Mucosa of descending colon (tissue), 3 donors: ENCODE measurements at regions not wholly inside any gene's neighbourhood (a gene's known extent, or its start where the extent isn't known, plus 50 kb on each side); places are given as distances from the start of the nearest gene placed in this dataset.
A peak's percentile ranks its signal among the peaks of the same experiment; 100 is the strongest.
"Not testable (repeated sequence)": the region's sequence is repeated elsewhere in the genome, so short reads cannot be mapped to it uniquely, and the experiment has no call there.

Experiments used
- ATAC-seq: fragments of 200-7000 bp; cut with Tn5 transposase; one replicate; pipeline ENCODE4 v1.9.1; 2020; ENCODE audit warnings: mild to moderate bottlenecking, moderate library complexity
- DNase-seq, 3 donors: peaks; one replicate each; pipeline ENCODE4 v3.0.0-alpha.2; 2020
- H3K36me3 ChIP-seq: fragments of 200-600 bp; one replicate; pipeline ENCODE4 v1.8.0; 2021; ENCODE audit warnings: low read depth, mild to moderate bottlenecking
- H3K4me1 ChIP-seq: fragments of 200-600 bp; one replicate; pipeline ENCODE4 v1.8.0; 2021; ENCODE audit warnings: low read depth, mild to moderate bottlenecking
- H3K4me3 ChIP-seq: fragments of 200-600 bp; one replicate; pipeline ENCODE4 v1.8.0; 2021; ENCODE audit warnings: mild to moderate bottlenecking
- H3K9me3 ChIP-seq: fragments of 200-600 bp; one replicate; pipeline ENCODE4 v1.8.0; 2021; ENCODE audit warnings: mild to moderate bottlenecking
- intact Hi-C, 2 donors: fragments of 100-400 bp; cut with DNase I in 1 of 2; cut with micrococcal nuclease in 1 of 2; formaldehyde crosslinking; loops; one replicate each; pipeline versions ENCODE4 v1.11.0 to v1.11.1; 2022; cut with DNase I, micrococcal nuclease
- TF ChIP-seq, protein P1 (sequence below): fragments of 200-600 bp; IDR thresholded peaks from one replicate; pipeline ENCODE4 v1.8.0; 2022; ENCODE audit warnings: antibody characterized with exemption, mild to moderate bottlenecking
- donor health status: DM: no; HTN: no; CAD: no; lungs with moderate emphysema.
- donor health status: DM: no; HTN: no; CAD: no.
- donor health status: DM: no; HTN: yes; CAD: no.

DNA sequence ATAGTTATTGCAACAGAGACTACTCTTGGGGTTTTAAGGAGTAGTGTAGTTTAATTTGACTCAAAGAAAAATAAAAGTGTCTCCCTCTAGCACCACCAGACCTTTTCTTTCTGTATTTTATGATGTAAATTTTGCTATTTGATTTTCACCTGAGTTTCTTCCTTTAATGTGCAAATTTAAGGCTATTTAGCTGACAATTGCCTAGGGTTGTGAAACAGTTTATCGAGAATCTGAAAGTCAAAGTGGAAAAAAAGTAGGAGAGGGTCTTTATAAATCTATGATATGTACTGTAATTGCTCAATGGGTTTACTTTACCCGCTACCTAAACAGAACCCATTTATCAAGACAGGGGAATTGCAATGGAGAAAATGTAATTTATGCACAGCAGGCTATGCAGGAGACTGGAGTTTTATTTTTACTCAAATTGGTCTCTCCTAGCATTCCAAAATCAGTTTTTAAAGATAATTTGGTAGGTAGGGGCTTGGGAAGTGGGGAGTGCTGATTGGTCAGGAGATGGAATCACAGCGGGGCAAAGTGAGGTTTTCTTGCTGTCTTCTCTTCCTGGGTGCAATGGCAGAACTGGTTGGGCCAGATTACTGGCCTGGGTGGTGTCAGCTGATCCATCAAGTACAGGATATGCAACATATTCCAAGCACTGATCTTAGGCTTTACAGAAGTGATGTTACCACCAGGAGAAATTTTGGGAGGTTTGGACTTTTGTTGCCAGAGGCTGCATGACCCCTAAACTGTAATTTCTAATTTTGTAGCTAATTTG is 228.6 kb upstream of the TACR3 start:
- H3K4me1 ChIP-seq, result no peaks in the 10 kb centered on the region
- no peaks in the 10 kb centered on the region for H3K9me3 ChIP-seq
- H3K36me3 ChIP-seq, result no peaks in the 10 kb centered on the region
- intact Hi-C loops, result no loop called here
- no peak for DNase-seq
- TF ChIP-seq, protein P1, sequence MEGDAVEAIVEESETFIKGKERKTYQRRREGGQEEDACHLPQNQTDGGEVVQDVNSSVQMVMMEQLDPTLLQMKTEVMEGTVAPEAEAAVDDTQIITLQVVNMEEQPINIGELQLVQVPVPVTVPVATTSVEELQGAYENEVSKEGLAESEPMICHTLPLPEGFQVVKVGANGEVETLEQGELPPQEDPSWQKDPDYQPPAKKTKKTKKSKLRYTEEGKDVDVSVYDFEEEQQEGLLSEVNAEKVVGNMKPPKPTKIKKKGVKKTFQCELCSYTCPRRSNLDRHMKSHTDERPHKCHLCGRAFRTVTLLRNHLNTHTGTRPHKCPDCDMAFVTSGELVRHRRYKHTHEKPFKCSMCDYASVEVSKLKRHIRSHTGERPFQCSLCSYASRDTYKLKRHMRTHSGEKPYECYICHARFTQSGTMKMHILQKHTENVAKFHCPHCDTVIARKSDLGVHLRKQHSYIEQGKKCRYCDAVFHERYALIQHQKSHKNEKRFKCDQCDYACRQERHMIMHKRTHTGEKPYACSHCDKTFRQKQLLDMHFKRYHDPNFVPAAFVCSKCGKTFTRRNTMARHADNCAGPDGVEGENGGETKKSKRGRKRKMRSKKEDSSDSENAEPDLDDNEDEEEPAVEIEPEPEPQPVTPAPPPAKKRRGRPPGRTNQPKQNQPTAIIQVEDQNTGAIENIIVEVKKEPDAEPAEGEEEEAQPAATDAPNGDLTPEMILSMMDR, result no peak
- no peak for ATAC-seq
- no peak overlapping the region for H3K4me3 ChIP-seq

DNA sequence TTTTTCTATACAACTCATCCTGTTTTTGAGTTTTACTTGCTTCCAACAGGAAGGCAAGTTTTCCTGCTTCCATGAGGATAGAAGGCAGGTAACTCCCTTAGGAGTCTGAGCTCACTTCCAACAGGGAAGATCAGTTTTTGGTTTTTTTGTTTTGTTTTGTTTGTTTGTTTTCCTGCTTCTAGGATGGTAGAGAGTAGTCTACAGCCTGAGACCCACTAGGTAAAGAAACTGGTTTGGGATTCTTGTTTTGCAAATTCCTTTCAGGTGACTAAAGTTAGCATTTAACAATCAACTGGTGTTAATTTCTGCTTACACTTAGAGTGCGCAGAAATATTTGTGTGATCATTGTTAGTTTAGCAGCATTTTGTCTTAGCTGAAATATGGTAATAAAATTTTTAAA is 227.8 kb upstream of the TACR3 start:
- Histone ChIP-seq H3K36me3 (no peaks in the 10 kb centered on the region), H3K9me3 (no peaks in the 10 kb centered on the region), H3K4me3 (no peak overlapping the region), H3K4me1 (no peaks in the 10 kb centered on the region)
- TF ChIP-seq, protein P1, result no peak
- ATAC-seq (no peak), DNase-seq (no peak)
- intact Hi-C loops, result no loop called here

- H3K9me3 ChIP-seq, H3K4me3 ChIP-seq, DNase-seq, ATAC-seq, intact Hi-C loops, H3K36me3 ChIP-seq, H3K4me1 ChIP-seq: not testable (repeated sequence)
Observed at GRCh38 chr4:103946621-103947268, 227.0 kb upstream of the TACR3 start.

DNA sequence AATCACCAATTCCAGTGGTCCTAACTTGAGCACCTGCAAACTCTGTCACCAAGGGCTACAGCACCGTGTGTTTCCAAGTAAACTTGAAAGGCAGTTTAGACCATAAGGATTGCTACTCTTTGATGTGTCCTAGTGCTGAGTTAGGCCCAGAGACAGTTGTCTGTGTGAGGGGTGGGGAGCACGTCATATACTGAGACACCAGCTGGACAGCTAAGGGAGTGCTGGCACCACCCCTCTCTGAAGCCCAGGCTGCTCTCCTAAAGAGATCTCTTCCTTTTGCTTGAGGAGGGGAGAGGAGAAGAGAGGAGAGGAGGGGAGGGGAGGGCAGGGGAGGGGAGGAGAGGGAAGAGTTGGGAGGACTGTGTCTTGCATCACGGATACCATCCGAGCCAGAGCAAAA is 218.7 kb upstream of the TACR3 start:
- no peak for ATAC-seq
- H3K4me3 ChIP-seq, result no peak overlapping the region
- TF ChIP-seq, protein P1, result no peak
- no peak for DNase-seq
- no peaks in the 10 kb centered on the region for H3K4me1 ChIP-seq
- H3K9me3 ChIP-seq, result no peaks in the 10 kb centered on the region
- intact Hi-C loops, result no loop called here
- no peaks in the 10 kb centered on the region for H3K36me3 ChIP-seq

GRCh38 chr4:103936653-103937145 is 216.9 kb upstream of the TACR3 start:
- TF ChIP-seq, protein P1, result no peak
- DNase-seq, result no peak
- no peak for ATAC-seq
- H3K36me3 ChIP-seq, result no peaks in the 10 kb centered on the region
- intact Hi-C loops, result no loop called here
- H3K4me3 ChIP-seq, result no peak overlapping the region
- H3K9me3 ChIP-seq, result no peaks in the 10 kb centered on the region
- H3K4me1 ChIP-seq, result no peaks in the 10 kb centered on the region

GRCh38 chr4:103934178-103934789 is 214.5 kb upstream of the TACR3 start:
- DNase-seq, result peak in 1 of 3 donors; percentile 30
- intact Hi-C loops, result no loop called here

More at GRCh38 chr4:103934178-103934789, 214.5 kb upstream of the TACR3 start:
- H3K4me3 ChIP-seq, result no peak overlapping the region
- no peaks in the 10 kb centered on the region for H3K9me3 ChIP-seq
- no peaks in the 10 kb centered on the region for H3K4me1 ChIP-seq
- TF ChIP-seq, protein P1, result peak; percentile 24
- H3K36me3 ChIP-seq, result no peaks in the 10 kb centered on the region
- ATAC-seq, result no peak
